GM19397 (cell line): ENCODE measurements at regions not wholly inside any gene's neighbourhood (a gene's known extent, or its start where the extent isn't known, plus 50 kb on each side); places are given as distances from the start of the nearest gene placed in this dataset.

Source experiments
- ATAC-seq: cut with Tn5 transposase; IDR thresholded peaks from one replicate; pipeline ENCODE4 v1.9.1; 2021; ENCODE audit warnings: mild to moderate bottlenecking, moderate library complexity; ENCODE audit not compliant: unreplicated experiment

DNA sequence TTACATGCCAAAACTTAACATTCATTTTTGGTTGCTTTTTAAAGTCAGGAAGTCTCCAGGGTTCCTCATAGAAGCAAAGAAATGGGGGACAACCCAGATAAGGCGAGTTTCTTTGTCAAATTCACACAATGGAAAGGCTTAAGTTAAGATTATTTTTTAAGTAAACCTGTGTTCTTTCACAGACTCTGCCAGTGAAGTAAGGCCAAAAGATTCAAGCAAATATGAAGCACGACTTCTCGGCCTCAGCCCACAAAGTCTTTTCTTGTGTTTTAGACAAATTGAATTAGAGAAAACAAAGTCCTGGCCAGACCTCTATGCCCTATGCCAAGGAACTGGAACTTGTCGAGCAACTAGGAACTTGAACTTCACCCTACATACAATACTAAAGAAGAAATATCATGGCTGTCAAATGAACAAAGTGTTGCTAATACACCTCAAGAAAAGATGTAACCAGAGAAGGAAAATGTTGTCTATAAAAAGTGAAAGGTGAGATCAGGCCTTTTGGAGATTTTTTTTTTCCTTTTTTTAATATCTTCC lies 540.0 kb upstream of the JARID2 start:
- no peak for ATAC-seq

DNA sequence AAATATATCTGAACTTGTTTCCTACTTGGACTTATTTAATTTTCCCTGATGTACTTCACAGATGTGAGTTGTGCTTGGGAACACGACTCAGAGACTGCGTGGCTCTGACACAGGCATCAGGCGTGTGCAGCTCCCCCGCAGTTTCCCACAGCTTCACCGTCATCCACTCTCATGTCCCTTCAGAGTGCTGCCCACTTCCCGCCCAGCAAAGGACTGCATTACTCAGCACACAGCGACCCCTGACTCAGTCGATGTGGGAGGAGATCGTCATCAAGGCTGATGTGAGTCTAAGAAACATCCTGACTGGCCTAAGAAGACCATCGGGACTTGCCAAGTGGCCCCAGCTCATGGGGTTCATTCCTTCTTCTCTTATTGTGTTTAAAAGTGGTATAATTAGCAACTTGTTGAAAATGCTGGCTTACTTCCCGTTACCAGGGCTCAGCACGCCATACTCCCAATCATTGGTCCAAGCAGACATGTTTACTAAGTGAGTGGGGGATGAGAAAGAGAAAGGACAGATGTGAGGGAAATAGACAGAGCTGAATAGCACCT lies 539.4 kb upstream of the JARID2 start:
- no peak for ATAC-seq

DNA sequence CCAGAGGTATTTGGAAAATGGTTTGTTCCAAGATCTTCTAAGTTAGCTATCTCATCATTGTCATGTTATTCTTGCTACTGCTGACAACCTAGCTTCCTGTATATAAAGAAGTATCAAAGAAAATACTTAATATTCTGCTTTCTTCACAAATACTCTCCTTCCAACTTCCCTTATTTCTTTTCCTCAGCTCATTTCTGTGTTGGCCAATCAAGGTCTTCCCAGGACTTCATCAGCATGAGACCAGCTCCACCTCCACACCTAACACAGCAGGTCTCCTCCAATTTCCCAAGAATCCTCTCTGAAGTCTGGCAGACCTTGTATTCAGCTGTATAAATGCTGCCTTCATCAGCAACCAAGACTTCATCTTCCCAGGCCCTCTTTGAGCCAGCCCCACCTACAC lies 538.6 kb upstream of the JARID2 start:
- no peak for ATAC-seq

DNA sequence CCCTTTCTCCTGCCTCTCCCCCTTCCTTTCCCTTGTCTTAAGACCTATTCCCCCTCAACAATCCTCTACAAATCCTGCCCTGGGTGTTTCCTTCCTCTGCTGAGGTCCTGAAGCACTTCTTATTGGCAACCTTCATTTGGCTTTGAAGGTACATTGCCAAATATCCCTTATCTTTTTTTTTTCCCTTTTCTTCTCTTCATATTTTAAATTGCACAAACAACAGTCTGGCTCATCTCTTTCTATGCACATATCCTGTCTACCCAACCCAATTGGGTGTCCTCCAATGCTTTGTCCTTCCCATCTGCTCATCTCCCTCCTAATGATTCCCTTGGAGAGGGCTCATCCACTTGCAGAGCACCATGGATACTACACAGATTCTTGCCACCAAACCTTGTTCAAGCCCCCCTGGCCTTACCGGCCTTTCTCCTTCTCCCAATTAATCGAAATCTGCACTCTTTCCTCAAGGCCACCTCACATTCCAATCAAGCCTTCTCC lies 537.9 kb upstream of the JARID2 start:
- no peak for ATAC-seq

DNA sequence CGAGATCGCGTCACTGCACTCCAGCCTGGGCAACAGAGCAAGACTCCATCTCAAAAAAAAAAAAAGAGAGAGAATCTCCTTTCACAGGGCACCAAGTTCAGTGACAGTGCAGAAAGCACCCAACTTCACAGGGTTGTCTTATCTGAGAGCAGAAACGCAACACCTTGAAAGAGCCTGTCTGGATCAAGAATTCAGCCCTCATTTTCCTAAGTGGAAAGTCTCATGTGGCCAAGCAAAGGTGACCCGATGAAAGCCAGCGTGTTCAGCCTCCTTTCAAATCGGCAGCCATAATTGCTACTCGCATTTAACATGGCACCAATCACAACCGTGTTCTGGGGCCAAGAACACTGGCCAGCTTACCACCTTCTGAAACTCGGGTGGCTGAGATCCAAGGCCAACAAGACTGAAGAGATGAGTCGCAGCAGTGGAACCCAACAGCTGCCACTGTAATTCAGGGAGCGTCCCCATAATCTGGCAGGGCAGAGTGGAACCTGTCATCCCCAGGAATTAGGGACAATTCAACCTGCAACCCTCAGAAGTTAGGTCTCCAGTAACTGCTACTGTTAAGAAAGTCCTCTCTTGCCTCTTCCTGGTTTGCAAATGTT lies 536.7 kb upstream of the JARID2 start:
- ATAC-seq = no peak

DNA sequence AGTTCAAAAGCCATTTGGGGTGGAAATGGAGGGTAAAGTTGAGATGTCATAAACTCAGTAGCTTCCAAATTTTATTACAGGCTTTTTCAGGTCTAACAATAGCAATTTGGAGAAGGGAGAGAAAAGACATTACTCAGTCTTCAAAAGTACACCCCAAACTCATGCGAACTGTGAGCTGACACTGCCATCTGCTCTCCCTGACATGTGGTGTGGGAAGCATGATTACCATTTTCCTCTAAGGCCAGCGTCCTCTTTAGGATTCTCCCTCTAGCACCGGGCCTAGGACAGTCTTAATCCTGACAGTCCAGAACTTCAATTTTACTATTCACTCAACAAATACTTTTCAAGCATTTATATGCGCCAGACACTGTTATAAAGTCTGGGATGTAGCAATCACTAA lies 536.0 kb upstream of the JARID2 start:
- no peak for ATAC-seq

DNA sequence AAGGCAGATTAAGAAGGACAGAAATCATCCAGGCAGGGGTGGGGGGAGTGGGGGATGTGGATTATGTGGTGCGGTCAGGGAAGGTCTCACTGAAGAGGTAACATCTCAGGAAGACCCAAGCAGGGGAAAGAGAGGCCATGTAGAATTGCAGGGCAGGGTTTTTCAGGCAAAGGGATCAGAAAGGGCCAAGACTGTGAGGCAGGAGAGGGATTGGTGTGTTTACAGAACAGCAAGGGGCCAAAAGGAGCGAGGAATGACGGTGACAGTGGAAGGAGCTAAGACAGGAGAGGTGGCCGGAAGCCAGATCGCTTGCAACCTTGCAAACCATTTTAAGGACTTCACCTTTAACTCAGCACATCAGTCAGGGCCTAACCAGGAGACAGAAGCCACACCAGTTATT lies 535.4 kb upstream of the JARID2 start:
- no peak for ATAC-seq

DNA sequence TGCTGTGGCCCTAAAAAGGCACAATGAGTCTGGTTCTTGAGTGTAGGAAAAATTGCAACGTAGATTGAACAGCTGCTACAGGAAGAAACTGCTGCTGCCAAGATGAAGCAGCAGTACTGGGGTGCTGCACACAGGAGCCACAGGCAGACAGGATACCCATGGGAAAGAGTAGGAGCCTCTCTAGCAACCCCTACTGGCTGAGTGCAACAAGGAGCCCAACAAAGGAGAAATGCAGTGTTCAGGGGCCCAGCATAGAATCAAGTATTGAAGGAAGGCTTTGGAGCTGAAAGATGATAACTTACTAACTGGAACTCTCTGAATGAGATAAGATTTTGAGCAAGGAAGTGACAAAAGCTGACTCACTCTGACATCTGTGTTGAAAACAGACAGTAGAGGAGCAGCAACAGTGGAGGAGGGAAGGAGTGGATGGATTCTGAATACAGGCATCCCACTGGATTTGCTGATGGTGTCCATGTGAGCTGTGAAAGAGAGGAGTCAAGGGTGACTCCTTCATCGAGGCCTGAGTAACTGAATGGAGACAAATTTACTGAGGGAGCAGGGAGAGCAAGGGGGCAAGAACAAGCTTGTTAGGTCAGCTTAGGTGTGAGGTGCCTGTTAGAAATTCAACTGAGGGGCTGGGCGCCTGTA lies 534.7 kb upstream of the JARID2 start:
- no peak for ATAC-seq

DNA sequence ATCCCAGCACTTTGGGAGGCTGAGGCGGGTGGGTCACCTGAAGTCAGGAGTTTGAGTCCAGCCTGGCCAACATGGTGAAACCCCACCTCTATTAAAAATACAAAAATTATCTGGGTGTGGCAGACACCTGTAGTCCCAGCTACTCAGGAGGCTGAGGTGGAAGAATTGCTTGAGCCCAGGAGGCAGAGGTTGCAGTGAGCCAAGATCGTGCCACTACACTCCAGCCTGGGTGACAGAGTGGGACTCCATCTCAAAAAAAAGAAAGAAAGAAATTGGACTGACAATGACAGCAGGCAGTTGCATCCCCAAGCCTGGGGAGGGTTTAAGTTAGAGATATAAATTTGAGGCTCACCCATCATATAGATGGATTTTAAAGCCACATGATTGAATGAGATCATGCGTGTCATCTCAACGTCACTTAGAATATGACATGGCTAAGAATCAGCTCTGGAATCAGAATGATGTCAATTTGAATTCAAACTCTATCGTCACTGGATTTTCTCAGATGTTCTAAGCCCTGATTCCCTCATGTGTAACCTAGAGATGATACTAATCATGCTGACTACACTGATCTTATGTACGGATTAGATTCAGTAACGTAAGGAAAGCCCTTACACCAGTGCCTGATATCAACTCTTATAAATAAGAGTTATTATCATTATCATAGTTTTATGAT lies 534.0 kb upstream of the JARID2 start:
- ATAC-seq = no peak

DNA sequence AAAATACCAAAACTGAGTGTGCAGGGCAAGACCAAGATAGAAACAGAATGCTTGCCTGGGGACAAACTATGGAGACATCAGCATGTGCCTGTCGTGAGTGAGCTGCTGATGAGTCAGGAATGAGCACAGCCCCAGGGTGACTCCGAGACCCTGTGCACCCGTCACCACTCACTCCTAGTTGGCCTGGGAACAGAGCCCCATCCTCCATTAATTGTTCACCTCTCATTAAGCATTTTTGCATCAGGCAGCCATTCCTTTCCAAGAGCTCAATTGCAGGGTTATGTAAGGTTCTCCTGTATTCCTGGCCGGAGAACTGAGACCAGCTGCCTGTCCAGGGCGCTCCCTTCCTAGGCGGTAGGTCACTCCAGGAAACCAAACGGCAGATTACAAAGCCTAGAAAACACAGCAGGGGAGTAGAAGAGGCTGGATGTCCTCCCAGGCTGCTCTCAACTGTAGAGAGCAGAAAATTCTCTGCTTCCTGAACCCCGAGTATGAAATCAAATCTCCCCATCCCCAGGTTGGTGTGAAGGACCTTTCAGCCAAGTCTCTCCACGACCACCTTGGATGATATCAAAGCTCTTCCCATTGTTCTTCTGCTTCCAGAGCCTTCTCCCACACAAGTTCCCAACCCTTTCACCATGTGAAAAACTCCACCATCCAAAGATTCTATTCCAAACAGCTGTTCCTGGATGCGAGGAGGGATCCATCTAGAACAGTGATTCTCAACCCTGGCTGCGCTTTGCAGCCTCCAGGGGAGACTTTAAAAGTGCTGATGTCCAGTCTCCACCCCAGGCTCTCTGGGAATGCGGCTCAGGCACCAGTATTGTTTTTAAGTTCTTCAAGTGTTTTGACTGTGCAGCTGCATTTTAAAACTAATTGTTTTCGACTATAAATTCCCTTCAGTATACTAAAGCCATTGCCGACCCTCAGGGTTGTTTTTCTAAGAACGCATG lies 532.6 kb upstream of the JARID2 start:
- no peak for ATAC-seq

DNA sequence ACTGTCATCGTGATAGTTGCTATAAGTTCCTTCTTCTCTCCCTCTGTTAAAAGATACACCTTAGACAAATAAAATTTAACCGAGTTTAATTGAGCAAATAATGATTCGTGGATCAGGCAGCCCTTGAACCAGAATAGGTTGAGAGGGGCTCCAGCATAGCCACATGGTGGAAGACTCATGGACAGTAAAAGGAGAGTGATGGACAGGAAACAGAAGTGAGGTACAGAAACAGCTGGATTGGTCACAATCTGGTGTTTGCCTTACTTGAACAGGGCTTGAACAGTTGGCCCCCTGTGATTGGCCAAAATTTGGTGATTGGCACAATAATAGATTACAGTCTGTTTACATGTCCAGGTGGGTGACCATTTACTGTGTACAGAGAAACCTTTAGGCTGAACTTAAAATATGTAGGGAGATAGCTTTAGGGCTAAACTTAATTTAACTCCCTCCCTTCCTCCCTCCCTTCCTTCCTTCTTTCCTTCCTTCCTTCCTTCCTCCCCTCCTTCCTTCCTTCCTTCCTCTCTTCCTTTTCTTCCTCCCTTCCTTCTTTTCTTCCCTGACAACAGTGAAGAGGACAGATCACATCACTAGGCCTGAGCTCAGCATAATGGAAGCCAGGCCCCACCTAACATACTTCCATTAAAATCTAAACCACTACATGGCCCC lies 531.8 kb upstream of the JARID2 start:
- ATAC-seq = no peak

DNA sequence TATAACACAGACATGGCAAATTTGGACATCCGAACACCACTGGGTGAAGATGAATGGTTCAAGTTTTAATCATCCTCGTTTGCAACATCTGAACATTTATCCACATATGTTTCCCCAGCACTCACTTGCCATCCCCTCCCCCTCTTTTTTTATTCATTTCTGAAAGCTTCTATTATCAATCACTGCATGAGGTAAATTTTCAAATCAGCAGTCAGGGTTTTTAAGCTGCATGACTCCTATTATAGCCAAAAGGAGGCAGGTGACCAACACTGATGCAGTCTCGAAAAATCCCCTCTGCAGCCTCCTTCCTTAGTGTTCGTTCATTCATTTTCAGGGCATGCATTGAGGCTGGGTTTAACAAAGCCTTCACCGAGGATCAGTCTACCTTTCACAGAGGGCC lies 530.8 kb upstream of the JARID2 start:
- no peak for ATAC-seq

DNA sequence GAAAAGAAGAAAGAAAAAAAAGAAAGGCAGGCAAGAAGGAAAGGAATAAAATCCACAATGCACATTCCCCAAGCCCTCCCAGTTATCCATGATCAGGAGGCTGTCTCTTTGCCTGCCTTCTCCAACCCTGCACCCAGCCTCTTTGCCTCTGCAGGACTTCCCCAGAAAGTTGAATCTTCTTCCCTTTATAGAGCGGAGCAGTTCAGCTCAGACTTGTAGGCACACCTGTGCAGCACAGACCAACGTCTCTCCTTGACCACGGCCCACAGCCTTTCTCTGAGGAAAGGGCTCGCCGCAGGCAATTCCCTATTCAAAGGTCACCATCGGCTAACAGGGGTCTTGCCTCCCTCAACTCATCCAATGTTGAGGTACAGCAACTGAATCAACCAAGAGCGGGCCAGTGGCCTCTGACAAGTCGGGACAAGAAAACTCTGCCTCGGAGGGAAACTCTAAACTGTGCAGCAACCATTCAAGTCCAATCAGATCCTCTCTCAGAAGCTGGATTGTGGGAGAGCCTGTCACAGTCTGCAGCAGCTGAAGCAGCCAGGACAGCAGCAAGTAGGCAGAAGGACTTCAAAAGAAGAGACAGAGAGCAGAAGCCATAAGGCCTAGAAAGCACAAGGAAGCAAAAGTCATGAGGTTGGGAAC lies 529.2 kb upstream of the JARID2 start:
- ATAC-seq = no peak

DNA sequence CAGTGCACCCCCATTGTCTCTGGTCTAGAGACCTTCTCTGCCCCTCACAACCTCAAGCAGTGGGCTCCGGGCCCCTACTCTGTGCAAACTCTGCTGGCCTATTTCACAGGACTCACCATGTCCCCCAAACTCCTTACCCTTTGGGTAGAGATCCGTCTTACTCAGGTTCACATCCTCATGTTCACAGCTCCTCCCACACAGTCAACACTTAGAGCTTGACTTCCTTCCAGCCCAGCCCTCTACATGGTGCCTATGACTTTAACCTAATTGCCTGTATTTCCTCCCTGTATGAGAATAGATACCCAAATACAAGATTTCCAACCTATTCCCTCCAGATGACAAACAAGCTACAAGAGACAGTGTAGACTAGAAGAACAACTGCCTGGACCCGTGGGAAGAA lies 528.6 kb upstream of the JARID2 start:
- ATAC-seq = no peak

DNA sequence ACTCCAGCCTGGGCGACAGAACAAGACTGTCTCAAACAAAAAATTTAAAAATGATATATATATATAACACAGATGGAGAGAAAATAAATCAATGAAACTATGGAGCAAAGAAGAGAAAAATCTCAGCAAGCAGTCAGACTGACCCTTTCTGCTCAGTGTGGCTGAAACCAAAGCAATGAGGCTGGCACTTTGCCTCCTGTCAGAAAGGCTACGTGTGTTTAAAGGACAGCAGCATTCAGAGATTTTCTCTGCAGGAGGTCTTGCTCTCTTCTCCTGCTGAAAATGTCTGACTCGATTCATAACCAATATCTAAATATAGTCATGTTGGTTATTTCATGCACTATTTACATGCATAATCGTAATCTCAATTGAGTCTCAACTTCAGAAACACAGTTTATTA lies 527.0 kb upstream of the JARID2 start:
- no peak for ATAC-seq

DNA sequence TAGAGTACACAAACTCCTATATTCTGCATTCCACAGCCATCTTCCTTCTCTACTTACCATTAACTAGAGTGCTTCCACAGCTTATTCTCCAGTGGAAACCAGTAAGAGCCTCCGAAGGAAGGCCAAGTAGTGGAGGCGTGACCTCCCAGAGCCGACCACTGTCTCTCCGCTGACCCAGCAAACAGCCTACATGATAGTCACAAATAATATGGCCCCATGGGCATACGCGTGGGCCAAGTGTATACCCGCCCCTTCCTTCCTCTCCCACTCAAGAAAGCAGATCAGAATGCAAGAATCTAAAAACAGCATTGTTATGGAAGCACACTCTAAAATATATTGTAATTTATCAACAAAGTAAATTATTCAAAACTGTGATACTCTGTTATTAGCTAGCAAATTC lies 526.6 kb upstream of the JARID2 start:
- ATAC-seq = no peak

DNA sequence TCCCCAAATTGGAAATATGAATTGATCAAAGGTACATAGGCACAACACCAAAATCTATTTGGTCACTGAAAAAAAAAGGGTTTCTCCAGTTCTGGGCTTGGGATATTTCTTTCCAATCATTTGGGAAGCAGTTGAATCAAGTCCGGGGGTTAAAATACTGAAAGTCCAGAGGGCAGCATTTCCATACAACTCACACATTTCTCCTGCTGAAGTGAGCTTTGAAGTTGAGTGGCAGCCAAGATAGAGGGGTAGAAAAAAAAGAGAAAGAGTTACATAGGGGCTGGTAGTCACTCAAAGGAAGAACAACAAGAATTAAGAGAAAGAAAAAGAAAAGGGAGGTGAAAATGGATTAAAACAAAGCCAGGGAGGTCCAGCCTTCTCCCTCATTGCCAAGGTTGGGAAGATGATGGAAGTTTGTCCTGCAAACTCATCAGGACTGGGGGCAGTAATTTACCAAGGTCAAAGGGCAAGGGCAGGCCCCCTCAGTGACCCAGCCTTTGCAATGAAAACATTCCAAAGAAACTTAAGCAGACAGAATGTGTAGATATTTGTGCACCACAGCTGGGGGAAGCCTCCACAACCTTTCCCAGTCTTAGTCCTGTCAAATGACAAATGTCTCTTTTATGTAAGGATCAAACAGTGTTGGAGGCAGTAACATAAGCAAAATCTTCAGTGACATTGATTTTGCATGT lies 525.3 kb upstream of the JARID2 start:
- ATAC-seq = no peak

DNA sequence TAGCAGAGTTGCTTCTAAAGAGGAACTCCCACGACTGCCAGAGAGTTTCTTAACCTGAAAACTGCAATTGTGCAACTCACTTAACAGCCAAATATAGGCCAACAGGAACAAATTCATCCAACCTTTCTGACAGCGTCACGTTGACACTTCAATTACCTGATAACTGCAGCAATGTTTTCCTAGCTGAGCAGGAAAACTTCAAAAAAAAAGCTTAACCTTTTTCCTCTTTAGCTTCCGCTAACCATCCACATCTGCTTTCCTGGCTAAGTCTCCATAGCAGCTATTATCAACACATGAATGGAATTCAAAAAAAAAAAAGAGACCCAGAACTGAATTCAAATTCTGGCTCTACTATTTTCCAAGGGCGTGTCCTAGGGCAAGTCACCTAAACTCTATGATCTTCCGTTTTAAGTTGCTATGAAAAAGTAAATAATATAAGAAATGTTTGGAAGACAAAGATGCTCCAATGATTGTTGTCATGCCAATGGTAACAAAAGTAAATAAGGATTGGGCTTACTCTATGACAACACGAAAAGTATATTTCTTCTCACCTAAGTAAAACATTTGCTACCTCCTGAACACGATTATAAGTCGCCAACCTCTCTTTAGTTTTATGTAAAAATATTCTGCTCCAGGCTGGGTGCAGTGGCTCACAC lies 524.6 kb upstream of the JARID2 start:
- ATAC-seq = no peak
